ENCODE measurements at regions not wholly inside any gene's neighbourhood (a gene's known extent, or its start where the extent isn't known, plus 50 kb on each side); places are given as distances from the start of the nearest gene placed in this dataset.

- Histone ChIP-seq H3K27ac (no peak overlapping the region), H3K9me3 (replicated peaks in 1 of 3) (no peaks in the 10 kb centered on the region), H3K4me1 (replicated peaks in 1 of 2) (no peaks in the 10 kb centered on the region), H3K36me3 (replicated peaks in 1 of 2) (no peaks in the 10 kb centered on the region), H3K4me3 (no peak overlapping the region), H3K27me3 (no peaks in the 10 kb centered on the region)
- WGBS, 4 donors: 82 to 87% (median 84%) methylated on average over 3 to 4 of the region's 4 CpGs
- intact Hi-C loops (cut with DNase I): no loop called here
- DNase-seq: no peak
- no peak for TF ChIP-seq POLR2A (IDR thresholded peaks at IDR 0.05)
- TF ChIP-seq, protein P1, sequence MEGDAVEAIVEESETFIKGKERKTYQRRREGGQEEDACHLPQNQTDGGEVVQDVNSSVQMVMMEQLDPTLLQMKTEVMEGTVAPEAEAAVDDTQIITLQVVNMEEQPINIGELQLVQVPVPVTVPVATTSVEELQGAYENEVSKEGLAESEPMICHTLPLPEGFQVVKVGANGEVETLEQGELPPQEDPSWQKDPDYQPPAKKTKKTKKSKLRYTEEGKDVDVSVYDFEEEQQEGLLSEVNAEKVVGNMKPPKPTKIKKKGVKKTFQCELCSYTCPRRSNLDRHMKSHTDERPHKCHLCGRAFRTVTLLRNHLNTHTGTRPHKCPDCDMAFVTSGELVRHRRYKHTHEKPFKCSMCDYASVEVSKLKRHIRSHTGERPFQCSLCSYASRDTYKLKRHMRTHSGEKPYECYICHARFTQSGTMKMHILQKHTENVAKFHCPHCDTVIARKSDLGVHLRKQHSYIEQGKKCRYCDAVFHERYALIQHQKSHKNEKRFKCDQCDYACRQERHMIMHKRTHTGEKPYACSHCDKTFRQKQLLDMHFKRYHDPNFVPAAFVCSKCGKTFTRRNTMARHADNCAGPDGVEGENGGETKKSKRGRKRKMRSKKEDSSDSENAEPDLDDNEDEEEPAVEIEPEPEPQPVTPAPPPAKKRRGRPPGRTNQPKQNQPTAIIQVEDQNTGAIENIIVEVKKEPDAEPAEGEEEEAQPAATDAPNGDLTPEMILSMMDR (IDR thresholded peaks at IDR 0.05): no peak
Measured at GRCh38 chr19:28044477-28044876, 1168.5 kb downstream of the UQCRFS1 start.

DNA sequence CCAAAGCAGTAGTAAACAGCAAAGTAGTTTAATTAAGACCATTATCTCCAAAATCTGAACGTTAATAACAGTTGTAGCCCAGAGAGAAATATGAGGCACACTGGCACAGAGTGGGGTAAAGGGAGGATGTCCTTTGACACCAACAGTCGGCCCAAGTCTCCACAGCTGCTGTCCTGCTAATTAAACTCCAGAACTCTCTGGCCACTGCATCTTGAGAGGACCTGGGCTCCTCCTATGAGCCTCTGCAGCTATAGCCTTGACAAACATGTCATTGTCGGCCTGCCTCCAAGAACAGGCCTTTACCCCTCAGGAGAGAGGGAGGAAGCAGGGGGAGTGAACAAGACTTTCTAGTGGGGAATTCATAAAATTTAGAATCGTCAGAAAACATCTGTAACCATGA, 1170.4 kb downstream of the UQCRFS1 start:
- TF ChIP-seq, protein P1 (IDR thresholded peaks at IDR 0.05): no peak
- TF ChIP-seq POLR2A (IDR thresholded peaks at IDR 0.05): no peak
- no peaks in the 10 kb centered on the region for H3K9me3 ChIP-seq (replicated peaks in 1 of 3)
- intact Hi-C loops (cut with DNase I): no loop called here
- no peaks in the 10 kb centered on the region for H3K27me3 ChIP-seq
- H3K36me3 ChIP-seq (replicated peaks in 1 of 2): no peaks in the 10 kb centered on the region
- WGBS, 4 donors: 38 to 54% (median 43%) methylated on average over 4 of the region's 4 CpGs
- H3K4me3 ChIP-seq: no peak overlapping the region
- no peaks in the 10 kb centered on the region for H3K4me1 ChIP-seq (replicated peaks in 1 of 2)
- H3K27ac ChIP-seq: no peak overlapping the region
- peak in 1 of 7 donors; percentile 17 for DNase-seq

GRCh38 chr19:28039677-28040381, 1173.1 kb downstream of the UQCRFS1 start:
- DNase-seq: peak; percentile 44 to 90 (median 83)
- WGBS, 4 donors: 42 to 54% (median 46%) methylated on average over 4 of the region's 4 CpGs
- Histone ChIP-seq H3K4me1 (replicated peaks in 1 of 2) (no peaks in the 10 kb centered on the region), H3K27ac (no peak overlapping the region), H3K36me3 (replicated peaks in 1 of 2) (no peaks in the 10 kb centered on the region), H3K9me3 (replicated peaks in 1 of 3) (no peaks in the 10 kb centered on the region), H3K27me3 (no peaks in the 10 kb centered on the region), H3K4me3 (no peak overlapping the region)
- TF ChIP-seq POLR2A (IDR thresholded peaks at IDR 0.05): no peak
- TF ChIP-seq, protein P1 (IDR thresholded peaks at IDR 0.05): no peak
- intact Hi-C loops (cut with DNase I): no loop called here

GRCh38 chr19:28037186-28037585, 1175.8 kb downstream of the UQCRFS1 start:
- Histone ChIP-seq H3K27ac (no peak overlapping the region), H3K4me3 (no peak overlapping the region), H3K9me3 (replicated peaks in 1 of 3) (no peaks in the 10 kb centered on the region), H3K27me3 (no peaks in the 10 kb centered on the region), H3K36me3 (replicated peaks in 1 of 2) (no peaks in the 10 kb centered on the region), H3K4me1 (replicated peaks in 1 of 2) (no peaks in the 10 kb centered on the region)
- 48 to 67% (median 54%) methylated on average over 4 of the region's 4 CpGs for WGBS, 4 donors
- intact Hi-C loops (cut with DNase I): no loop called here
- no peak for DNase-seq
- TF ChIP-seq, protein P1 (IDR thresholded peaks at IDR 0.05): no peak
- TF ChIP-seq POLR2A (IDR thresholded peaks at IDR 0.05): no peak
